ENCODE measurements at regions not wholly inside any gene's neighbourhood (a gene's known extent, or its start where the extent isn't known, plus 50 kb on each side); places are given as distances from the start of the nearest gene placed in this dataset.

DNA sequence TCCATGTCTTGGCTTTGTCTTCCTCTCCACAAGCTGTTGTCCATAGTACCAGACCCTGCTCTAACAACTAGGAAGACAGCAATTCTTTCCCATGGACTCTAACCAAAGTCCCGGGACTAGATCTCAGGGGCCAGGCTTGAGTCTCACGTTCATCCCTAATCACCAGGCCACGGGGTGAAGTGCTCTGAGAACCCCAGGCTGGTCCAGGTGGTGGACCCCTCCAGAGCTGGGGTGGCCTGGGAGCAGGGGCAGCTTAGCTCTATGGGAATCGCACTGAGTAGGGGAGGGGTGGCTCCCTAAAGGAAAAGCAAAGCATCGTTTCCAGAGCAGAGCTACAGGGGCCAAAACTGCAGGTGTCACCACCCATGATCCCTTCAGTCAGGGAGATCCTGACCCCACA lies 150.9 kb downstream of the TPRA1 start:
- in situ Hi-C loops (cut with MboI; ENCODE audit: low sequenced_read_pairs) = no loop called here
- ATAC-seq (ENCODE audit: low read depth) = no peak
- H2AFZ ChIP-seq (replicated peaks; ENCODE audit: low read length, poor library complexity) = no peak overlapping the region
- no TSS peak for BruUV-seq (replicated peaks)
- TF ChIP-seq CHD1 (IDR thresholded peaks at IDR 0.05; ENCODE audit: low read depth, low read length) (no peak), SMC3 (IDR thresholded peaks at IDR 0.05; ENCODE audit: low read depth, low read length) (no peak), POLR2A (IDR thresholded peaks at IDR 0.05; ENCODE audit: low read depth, low read length) (no peak), NFE2L2 (IDR thresholded peaks at IDR 0.05; ENCODE audit: low read depth, low read length) (no peak), MXI1 (IDR thresholded peaks at IDR 0.05; ENCODE audit: borderline replicate concordance, low read depth, low read length) (no peak), BHLHE40 (IDR thresholded peaks at IDR 0.05; ENCODE audit: low read depth, low read length) (no peak), FOS (IDR thresholded peaks at IDR 0.05; ENCODE audit: low read depth, low read length) (no peak)
- POLR2A ChIA-PET (ENCODE audit: unreplicated experiment) = no interaction called here
- no peak overlapping the region for H4K8ac ChIP-seq (ENCODE audit: low read depth in 2 of 2, low read length in 2 of 2)
- no peak overlapping the region for H2AK9ac ChIP-seq (replicated peaks; ENCODE audit: low read depth, low read length, poor library complexity)
- CTCF ChIA-PET = interaction anchor here (1.0 kb wide), 1 partner anchor 15 kb away, joined by 3 read pairs; no protein-coding TSS in a partner anchor
- H3K9me3 ChIP-seq (ENCODE audit: control insufficient read depth, insufficient read depth, low read length) = no peaks in the 10 kb centered on the region
- H3K56ac ChIP-seq (ENCODE audit: extremely low read depth, insufficient read depth, low read length) = no peak overlapping the region
- no peaks in the 10 kb centered on the region for H3K79me1 ChIP-seq (ENCODE audit: low read depth in 1 of 2, low read length in 2 of 2)
- no peak overlapping the region for H4K5ac ChIP-seq (ENCODE audit: low read depth, low read length)
- H2BK15ac ChIP-seq (ENCODE audit: low read depth, low read length) = no peak overlapping the region
- H3K4me3 ChIP-seq (ENCODE audit: insufficient read depth, low read depth, low read length) = no peak overlapping the region
- no peak overlapping the region for H3K27ac ChIP-seq (ENCODE audit: insufficient read depth, low read length)
- no CpG with 5 or more reads among the region's 5 CpGs for WGBS, 2 experiments (ENCODE audit: extremely low coverage in 2 of 2, insufficient read length in 1 of 2)
- no peak overlapping the region for H3K4ac ChIP-seq (ENCODE audit: low read depth, low read length)
- dilution Hi-C loops (cut with HindIII; ENCODE audit: low sequenced_read_pairs, unreplicated experiment) = no loop called here
- H2BK5ac ChIP-seq (ENCODE audit: low read depth, low read length, poor library complexity, severe bottlenecking) = no peak overlapping the region
- no peaks in the 10 kb centered on the region for H3K9me1 ChIP-seq (ENCODE audit: insufficient read depth, low read length)
- no peak overlapping the region for H3K14ac ChIP-seq (replicated peaks; ENCODE audit: low read depth, low read length)
- no peak overlapping the region for H3K18ac ChIP-seq (ENCODE audit: low read depth, low read length)
- intact Hi-C loops (cut with micrococcal nuclease) = no loop called here
- no peaks in the 10 kb centered on the region for H3K36me3 ChIP-seq (ENCODE audit: control insufficient read depth, insufficient read depth, low read length)
- H2BK20ac ChIP-seq (ENCODE audit: low read depth, low read length) = no peak overlapping the region
- H3K4me2 ChIP-seq (ENCODE audit: low read depth, low read length) = no peak overlapping the region
- peaks cover 13% of the 10 kb centered on the region; the same call in 1 of the 2 replicates for H3K27me3 ChIP-seq (ENCODE audit: control insufficient read depth, insufficient read depth, low read length)
- H3K23ac ChIP-seq (ENCODE audit: low read depth, low read length) = no peak overlapping the region
- no peak overlapping the region for H3K9ac ChIP-seq (ENCODE audit: low read depth, low read length)
- no peaks in the 10 kb centered on the region for H3K4me1 ChIP-seq (ENCODE audit: control insufficient read depth, insufficient read depth, low read length)
- no peak overlapping the region for H2AK5ac ChIP-seq (ENCODE audit: low read depth, low read length)
- DNase-seq = no peak
- no peak overlapping the region for H2BK120ac ChIP-seq (ENCODE audit: low read depth, low read length)
- no peaks in the 10 kb centered on the region for H4K20me1 ChIP-seq (ENCODE audit: insufficient read depth, low read length)
- H4K91ac ChIP-seq (ENCODE audit: insufficient read depth, low read depth, low read length) = no peak overlapping the region

Measured in IMR-90 (cell line).